AML-193 (cell line): ENCODE measurements at regions not wholly inside any gene's neighbourhood (a gene's known extent, or its start where the extent isn't known, plus 50 kb on each side); places are given as distances from the start of the nearest gene placed in this dataset.
A peak's percentile ranks its signal among the peaks of the same experiment; 100 is the strongest.

Experiments
- DNase-seq, 2 experiments: peaks; one replicate each; lab custom pipeline; 2025; lab: John Stamatoyannopoulos, UW

- no peak for DNase-seq
Measured at GRCh38 chr5:29950416-29951145, 1242.9 kb upstream of the CDH6 start.

GRCh38 chr5:29949301-29949872 is 1244.1 kb upstream of the CDH6 start:
- DNase-seq = no peak

- DNase-seq = no peak
Measured at GRCh38 chr5:29944327-29944726, 1249.2 kb upstream of the CDH6 start.

GRCh38 chr5:29942089-29942488 is 1251.4 kb upstream of the CDH6 start:
- peak in 1 of 2 experiments; percentile 4 for DNase-seq

- DNase-seq = no peak
Measured at GRCh38 chr5:29939988-29940387, 1253.5 kb upstream of the CDH6 start.

GRCh38 chr5:29935371-29935770 is 1258.1 kb upstream of the CDH6 start:
- no peak for DNase-seq

GRCh38 chr5:29930316-29930715 is 1263.2 kb upstream of the CDH6 start:
- no peak for DNase-seq

- no peak for DNase-seq
Measured at GRCh38 chr5:29924107-29924506, 1269.4 kb upstream of the CDH6 start.

- no peak for DNase-seq
Measured at GRCh38 chr5:29905626-29906353, 1287.7 kb upstream of the CDH6 start.

- no peak for DNase-seq
Measured at GRCh38 chr5:29902859-29903258, 1290.6 kb upstream of the CDH6 start.

GRCh38 chr5:29899583-29899982 is 1293.9 kb upstream of the CDH6 start:
- no peak for DNase-seq

- DNase-seq = no peak
Measured at GRCh38 chr5:29897916-29898315, 1295.6 kb upstream of the CDH6 start.

- peak; percentile 7 to 43 for DNase-seq
Measured at GRCh38 chr5:29896646-29897045, 1296.8 kb upstream of the CDH6 start.

- no peak for DNase-seq
Measured at GRCh38 chr5:29894668-29895067, 1298.8 kb upstream of the CDH6 start.

GRCh38 chr5:29889051-29889450 is 1304.4 kb upstream of the CDH6 start:
- no peak for DNase-seq

- no peak for DNase-seq
Measured at GRCh38 chr5:29885595-29885994, 1307.9 kb upstream of the CDH6 start.

- no peak for DNase-seq
Measured at GRCh38 chr5:29882036-29882435, 1311.5 kb upstream of the CDH6 start.

- DNase-seq = no peak
Measured at GRCh38 chr5:29879401-29879800, 1314.1 kb upstream of the CDH6 start.

GRCh38 chr5:29878599-29878998 is 1314.9 kb upstream of the CDH6 start:
- DNase-seq = no peak

- DNase-seq = no peak
Measured at GRCh38 chr5:29867155-29867554, 1326.3 kb upstream of the CDH6 start.

- DNase-seq = no peak
Measured at GRCh38 chr5:29853711-29854220, 1339.7 kb upstream of the CDH6 start.

GRCh38 chr5:29852329-29852728 is 1341.2 kb upstream of the CDH6 start:
- no peak for DNase-seq

- no peak for DNase-seq
Measured at GRCh38 chr5:29845206-29845605, 1348.3 kb upstream of the CDH6 start.
